ENCODE measurements at regions not wholly inside any gene's neighbourhood (a gene's known extent, or its start where the extent isn't known, plus 50 kb on each side); places are given as distances from the start of the nearest gene placed in this dataset.
"Not testable (repeated sequence)": the region's sequence is repeated elsewhere in the genome, so short reads cannot be mapped to it uniquely, and the experiment has no call there.

DNA sequence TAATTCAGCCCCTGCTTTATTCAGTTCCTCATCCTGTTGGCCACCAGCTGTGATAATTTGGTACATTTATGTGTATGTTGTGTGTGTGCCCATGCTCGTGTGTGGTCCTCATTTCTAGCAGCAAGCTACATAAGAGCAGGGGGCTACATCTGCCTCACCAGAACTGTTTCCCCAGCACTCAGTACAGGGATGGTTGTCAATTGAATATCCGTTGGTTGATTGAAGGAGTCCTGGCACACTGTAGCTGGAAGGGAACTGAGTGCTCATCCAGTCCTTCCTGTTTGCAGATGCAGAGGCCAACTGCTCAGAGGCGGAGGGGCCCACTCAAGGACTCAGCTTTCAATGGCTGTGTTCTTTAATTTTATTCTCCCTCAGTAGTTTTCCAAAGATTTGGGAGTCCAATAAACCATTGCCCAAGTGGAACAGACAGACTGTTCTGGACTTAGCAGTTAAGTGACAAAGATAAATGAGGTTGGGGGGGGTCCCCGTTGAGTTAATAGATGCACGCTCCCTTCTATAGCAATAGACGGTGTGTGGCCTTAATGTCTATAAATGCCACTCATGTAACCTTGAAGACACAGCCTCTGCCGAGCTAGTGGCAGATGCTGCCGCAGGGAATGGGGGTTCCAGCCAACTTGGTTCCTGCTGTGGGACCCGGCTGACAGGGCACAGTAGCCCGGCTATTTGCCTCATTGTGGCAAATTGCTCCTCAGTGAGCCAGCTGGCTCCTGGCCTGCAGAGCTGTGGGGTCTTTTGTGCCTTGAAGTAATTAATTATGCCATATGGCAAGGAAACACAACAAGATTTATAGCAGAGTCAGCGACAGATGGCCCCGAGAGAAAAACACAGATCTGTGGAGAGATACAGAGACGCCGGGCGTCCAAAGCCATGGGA is 71.4 kb upstream of the GRK3 start:
- DNase-seq: peak; percentile 86

- no peak for DNase-seq
Measured at GRCh38 chr22:25493794-25494193, 70.7 kb upstream of the GRK3 start.

GRCh38 chr22:25494774-25495173 is 69.7 kb upstream of the GRK3 start:
- no peak for DNase-seq

- DNase-seq: no peak
Measured at GRCh38 chr22:25495285-25495684, 69.2 kb upstream of the GRK3 start.

DNA sequence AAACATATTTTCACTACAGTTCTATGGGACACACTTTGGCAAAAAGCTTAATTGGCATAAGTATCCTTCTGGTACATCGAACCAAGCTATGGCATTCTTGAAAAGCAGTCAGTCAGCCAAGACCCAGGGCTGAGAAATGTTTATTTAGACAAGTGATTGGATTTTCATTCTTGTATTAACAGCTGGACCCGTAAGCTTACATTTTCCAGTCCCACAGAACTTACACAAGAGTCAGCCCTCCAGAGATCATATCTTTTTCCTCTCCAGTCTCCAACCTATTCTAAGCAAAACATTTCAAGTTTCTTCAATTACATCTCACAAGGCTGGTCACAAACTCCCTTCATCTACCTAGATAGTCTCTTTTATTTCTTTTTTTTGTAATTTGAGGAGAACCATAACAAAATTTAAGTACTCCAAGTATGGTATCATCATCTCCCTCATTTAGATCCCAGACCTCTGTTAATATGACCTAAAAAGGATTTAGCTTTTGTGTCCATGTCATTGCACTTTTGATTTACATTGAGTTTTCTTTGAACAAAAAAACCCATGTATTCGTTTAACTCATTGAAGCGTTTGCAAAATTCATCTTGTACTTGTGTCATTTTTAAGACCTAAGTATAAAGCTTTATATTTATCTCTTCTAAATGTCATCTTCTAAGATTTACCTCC is 67.9 kb upstream of the GRK3 start:
- DNase-seq: no peak

- DNase-seq: no peak
Measured at GRCh38 chr22:25497181-25497641, 67.3 kb upstream of the GRK3 start.

GRCh38 chr22:25497716-25498115 is 66.8 kb upstream of the GRK3 start:
- no peak for DNase-seq

- not testable (repeated sequence) for DNase-seq
Measured at GRCh38 chr22:25500671-25501070, 63.8 kb upstream of the GRK3 start.

DNA sequence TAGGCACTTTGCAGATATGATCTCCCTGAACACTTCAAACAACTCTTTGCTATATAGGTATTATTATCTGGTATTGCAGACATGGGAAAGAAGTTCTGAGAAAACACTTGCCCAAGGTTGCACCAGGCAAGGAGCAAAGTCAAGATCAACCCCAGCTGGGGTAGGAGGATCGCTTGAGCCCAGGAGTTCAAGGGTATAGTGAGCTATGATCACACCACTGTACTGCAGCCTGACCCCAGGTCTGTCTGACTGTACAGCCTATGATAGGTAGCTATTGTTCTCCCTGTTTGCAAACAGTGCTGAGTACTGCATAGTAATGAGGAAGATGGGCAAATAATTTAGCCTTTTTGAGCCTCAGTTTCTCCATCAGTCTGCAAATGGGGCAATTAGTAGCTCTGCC is 60.5 kb upstream of the GRK3 start:
- DNase-seq: not testable (repeated sequence)

DNA sequence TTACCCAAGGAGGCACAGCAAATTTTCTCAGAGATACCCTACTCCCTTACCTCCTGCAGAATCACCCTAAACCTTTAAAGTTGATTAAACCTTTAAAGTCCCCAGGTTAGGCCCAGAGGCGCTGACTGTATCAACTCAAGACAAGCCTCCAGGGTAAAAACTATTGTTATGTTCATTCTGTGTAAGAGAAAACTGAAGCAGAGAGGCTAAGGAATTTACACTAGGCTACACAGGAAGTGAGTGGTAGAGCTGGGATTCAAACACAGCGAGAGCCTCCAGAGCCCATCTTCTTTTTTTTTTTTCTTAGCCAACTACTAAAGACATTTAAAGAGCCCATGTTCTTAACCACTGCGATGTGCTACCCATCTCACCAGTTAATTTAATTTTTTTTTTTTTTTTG is 56.3 kb upstream of the GRK3 start:
- no peak for DNase-seq

DNA sequence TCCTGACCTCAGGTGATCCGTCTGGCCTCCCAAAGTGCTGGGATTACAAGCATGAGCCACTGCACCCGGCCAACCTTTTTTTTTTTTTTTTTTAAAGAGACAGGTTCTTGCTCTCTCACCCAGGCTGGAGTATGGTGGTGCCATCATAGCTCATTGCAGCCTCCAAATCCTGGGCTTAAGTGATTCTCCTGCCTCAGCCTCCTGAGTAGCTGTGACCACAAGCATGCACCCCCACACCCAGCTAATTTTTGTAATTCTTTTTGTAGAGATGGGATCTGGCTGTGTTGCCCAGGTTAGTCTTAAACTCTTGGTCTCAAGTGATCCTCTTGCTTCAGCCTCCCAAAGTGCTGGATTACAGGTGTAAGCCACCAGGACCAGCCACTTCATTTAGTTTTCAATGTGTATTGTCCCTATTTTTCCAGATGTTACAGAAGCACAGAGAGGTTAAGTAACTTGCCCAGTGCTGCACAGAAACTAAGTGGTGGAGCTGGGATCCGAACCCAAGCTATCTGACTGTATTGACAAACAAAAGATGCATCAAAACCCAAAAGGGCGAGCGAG is 55.6 kb upstream of the GRK3 start:
- no peak for DNase-seq

DNA sequence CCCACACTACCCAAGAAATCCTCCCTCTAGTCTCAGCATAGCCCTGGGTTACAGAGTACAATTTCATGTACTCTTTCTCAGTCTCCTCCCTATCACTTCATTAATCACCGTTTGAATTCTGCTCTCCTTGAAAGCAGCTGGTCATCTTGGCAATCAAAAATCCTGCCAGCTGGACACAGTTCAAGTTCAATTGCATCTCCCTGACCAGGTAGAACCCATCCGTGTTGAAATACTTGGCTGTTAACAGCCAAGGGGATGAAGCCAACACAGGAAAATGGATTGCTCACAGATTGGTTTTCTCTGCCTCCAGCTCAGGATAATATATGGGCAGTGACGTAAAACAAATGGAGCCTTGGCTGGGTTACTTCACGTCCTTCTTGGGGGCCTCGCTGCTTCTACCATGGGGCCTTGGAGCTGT is 55.1 kb upstream of the GRK3 start:
- DNase-seq: no peak

DNA sequence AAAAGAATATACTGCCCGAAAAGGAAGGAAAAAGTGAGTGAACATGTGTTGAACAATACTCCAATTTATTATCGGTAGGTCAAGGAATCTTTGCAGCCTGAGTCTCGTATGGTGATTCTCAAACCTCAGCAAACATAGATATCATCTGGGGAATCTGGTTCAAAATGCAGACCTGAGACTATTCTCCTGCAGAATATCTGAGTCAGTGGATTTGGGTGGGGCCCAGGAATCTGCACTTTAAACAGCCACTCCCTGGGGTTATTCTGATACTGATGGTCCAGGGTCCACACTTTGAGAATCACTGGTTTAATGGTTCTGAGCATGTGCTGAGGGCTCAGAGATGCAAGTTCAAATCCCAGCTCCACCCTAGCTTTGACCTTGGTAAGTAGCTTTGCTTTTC is 53.6 kb upstream of the GRK3 start:
- no peak for DNase-seq

GRCh38 chr22:25511725-25512124 is 52.8 kb upstream of the GRK3 start:
- DNase-seq: no peak

DNA sequence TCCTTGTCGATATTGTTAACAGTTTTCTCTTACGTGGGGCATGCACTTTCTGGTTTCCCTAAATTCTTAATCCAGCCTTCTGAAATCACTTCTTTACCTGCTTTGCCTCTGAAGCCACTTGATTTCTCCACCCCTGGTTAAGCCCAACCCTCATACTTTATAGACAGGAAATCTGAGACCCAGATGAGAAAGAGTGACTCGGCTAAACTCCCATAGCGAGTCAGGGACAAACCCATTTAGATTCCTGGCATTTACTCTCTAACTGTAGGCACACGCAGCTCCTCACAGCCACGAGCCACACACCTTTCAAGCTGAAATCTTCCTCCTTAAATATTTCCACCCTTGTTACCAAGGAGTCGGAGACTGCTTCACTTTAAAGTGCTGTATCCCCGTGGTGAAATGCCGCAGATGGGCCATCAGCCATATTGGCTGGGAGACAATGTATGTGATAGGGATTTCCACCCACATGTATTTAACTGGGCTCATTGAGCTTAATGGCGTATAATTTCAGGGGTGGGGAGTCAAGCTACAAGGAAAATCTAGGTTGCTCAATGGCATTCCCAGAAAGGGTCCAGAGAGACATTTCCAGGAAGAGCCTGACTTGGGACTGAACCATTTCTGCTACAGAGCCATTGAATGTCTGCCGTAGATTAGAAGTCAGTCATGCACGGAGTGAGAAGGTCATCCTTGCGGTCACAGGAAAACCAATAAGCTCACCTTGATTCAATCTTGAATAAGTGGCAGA is 49.9 kb upstream of the GRK3 start:
- DNase-seq: no peak
